NCI-H1105 (cell line): ENCODE measurements at regions not wholly inside any gene's neighbourhood (a gene's known extent, or its start where the extent isn't known, plus 50 kb on each side); places are given as distances from the start of the nearest gene placed in this dataset.
"Not testable (repeated sequence)": the region's sequence is repeated elsewhere in the genome, so short reads cannot be mapped to it uniquely, and the experiment has no call there.

ENCODE experiments used
- DNase-seq: peaks from one replicate; lab custom pipeline; 2025; lab: John Stamatoyannopoulos, UW

DNA sequence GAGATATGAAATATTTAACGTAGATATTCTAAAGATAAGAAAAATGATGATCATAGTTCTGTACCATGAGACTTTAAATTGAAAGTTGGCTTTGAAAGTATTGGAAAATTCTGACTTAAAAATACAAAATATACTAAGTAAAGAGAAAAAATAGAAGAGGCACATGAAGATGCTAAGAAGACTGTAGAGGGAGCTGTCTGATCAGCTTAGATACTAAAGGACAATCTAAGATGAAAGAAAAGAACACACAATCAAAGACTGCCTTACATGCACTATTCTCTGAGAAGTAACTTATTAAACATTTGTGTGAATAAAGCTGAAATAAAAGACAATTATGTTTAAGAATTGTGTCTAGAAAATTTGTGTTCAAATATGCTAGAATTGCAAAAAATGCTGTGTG lies 55.1 kb downstream of the RBMXL2 start:
- peak; percentile 7 for DNase-seq

GRCh38 chr11:7150104-7150503 lies 61.3 kb downstream of the RBMXL2 start:
- not testable (repeated sequence) for DNase-seq

GRCh38 chr11:7154881-7155361 lies 66.1 kb downstream of the RBMXL2 start:
- no peak for DNase-seq

- no peak for DNase-seq
Measured at GRCh38 chr11:7160814-7161489, 72.2 kb downstream of the RBMXL2 start.

GRCh38 chr11:7165911-7166310 lies 77.1 kb downstream of the RBMXL2 start:
- DNase-seq = peak; percentile 13

DNA sequence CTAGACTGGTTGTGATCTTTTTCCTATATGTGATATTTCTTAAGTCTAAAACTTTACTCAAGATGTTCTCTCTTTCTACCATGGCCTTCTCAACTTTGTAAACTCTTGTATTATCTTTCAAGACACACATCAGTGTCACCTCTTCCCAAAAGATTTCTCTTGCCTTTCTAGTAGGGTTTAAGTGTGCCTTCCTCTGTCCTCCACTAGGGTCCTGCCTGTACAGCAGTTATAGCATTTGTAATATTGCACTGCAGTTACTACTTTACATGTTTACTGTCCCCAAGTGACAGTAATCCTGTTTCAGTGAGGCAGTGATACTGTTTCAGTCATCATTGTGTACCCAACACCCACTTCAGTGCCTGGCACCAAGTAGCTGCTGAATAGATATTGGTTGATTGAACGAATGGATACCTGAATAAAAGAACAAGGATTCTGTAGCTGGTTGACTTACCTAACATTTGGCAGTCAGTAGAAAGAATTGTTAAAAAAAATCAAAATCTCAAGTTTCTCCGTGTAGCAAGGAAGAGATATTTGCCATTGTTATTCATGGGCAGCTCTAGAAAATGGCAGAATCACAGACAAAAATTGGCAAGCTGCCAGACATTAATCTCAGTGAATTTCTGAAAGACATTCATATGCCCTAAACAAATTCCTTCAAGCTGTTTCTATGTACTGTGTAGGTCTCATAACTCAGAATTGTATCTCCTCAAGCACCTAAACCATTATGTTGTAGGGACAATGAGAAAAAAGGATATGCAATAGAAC lies 79.4 kb downstream of the RBMXL2 start:
- peak; percentile 13 for DNase-seq

GRCh38 chr11:7168741-7168990 lies 79.9 kb downstream of the RBMXL2 start:
- no peak for DNase-seq

DNA sequence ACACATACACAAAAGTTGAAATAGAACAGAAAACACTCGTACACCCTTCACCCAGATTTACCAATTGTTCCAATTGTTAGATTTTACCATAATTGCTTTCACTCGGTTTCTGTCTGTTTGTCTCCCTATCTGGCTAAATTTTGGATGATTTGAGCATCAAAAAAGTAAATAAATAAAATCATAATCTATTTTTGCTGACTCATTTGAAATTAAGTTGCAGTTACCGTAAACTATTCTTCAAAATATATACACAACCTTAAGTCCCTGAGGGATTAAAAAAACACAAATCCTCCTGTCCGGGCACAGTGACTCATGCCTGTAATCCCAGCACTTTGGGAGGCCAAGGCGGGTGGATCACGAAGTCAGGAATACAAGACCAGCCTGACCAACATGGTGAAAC lies 81.3 kb upstream of the SYT9 start:
- DNase-seq = no peak

DNA sequence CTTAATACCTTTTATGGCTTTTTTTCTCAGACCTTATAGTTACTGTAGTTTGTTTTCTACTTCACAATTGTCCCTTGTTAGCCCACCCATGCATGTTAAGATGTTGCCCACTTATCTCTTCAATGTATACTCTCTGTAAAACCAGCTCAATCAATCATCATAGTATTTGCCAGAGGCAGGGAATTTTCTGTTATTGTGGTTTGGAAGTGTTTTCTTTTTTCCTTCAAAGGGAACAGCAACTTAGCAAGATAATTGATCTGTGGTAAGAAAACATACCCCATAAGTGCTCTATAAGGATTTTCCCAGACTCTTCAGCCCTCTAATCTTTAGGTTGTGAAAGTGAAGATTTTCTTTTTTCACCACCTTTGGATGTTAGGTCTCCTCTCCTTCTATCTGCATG lies 76.7 kb upstream of the SYT9 start:
- DNase-seq = no peak

- no peak for DNase-seq
Measured at GRCh38 chr11:7186190-7186589, 65.5 kb upstream of the SYT9 start.

- DNase-seq = no peak
Measured at GRCh38 chr11:7186676-7187075, 65.0 kb upstream of the SYT9 start.

- DNase-seq = not testable (repeated sequence)
Measured at GRCh38 chr11:7192785-7193184, 58.9 kb upstream of the SYT9 start.

DNA sequence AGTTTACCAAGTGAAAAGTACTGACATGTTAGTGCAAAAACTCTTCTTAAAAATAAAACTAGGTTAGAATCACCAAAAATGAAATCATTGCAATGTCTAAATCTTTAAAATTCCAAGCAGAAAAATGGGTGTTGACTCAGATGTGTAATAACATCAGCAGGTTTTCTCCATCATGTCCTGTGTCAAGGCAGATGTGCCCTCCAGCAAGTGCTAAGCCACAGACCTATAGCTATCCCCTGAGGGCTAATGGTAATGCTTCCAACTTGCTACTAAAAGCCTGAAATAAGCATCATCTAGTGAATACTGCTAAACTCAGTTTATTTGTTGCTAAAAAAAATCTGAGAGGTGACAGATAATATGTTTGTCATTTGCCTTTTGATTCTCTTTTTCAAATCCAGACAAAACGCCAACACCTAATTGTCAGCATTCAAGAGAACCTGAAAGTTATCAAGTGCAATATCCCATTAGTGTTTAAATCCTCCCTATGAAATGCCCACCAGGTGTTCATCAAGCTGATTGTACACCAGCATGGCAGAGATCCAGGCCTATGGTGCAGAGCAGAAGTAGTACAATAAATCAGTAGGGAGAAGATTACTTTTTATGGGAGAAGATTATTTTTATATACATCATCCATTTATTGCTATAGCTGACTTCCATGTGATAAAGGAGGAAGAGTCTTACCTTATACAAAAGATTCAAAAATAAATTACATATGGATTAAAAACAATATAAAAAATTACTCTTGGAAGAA lies 55.1 kb upstream of the SYT9 start:
- DNase-seq = peak; percentile 55

DNA sequence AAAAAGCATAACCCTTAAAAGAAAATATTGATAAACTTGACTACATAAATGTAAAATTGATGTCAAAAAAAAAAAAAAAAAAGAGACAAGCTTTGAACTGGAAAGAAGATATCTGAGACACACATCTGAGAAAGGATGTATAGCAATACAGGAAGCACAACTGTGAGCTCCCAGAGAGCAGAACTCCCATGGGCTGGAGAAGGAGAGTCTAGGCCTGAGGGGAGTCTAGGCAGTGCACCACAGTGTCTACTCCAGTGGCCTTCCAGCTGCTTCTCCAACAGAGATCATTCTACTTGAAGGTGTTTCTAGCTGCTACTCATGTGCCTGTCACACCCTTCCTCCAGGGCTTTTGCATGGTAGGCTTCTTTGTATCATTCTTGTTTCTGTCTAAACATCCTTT lies 54.2 kb upstream of the SYT9 start:
- no peak for DNase-seq
